HEK293 (cell line): ENCODE measurements at regions not wholly inside any gene's neighbourhood (a gene's known extent, or its start where the extent isn't known, plus 50 kb on each side); places are given as distances from the start of the nearest gene placed in this dataset.

ENCODE experiments used
- GLI2 ChIP-seq: fragments of 450-650 bp; formaldehyde crosslinking; IDR thresholded peaks from 2 replicates; pipeline ENCODE4; 2017; ENCODE audit warnings: missing biosample characterization, missing genetic modification characterization, low read depth, borderline replicate concordance
- IKZF3 ChIP-seq: fragments of 450-650 bp; IDR thresholded peaks from 2 replicates; pipeline ENCODE4 v1.5.0; 2018; ENCODE audit warnings: missing biosample characterization, mild to moderate bottlenecking, missing genetic modification characterization, moderate library complexity
- KLF8 ChIP-seq: fragments of 450-650 bp; formaldehyde crosslinking; IDR thresholded peaks from 2 replicates; pipeline ENCODE4 v1.5.1; 2016; ENCODE audit warnings: missing biosample characterization, missing genetic modification characterization
- MEIS1 ChIP-seq: sonication (generic); formaldehyde crosslinking; IDR thresholded peaks from 2 replicates; pipeline ENCODE4 v1.8.1; 2022; ENCODE audit warnings: missing genetic modification reagents, mild to moderate bottlenecking, borderline replicate concordance
- OSR2 ChIP-seq: fragments of 450-650 bp; formaldehyde crosslinking; IDR thresholded peaks from 2 replicates; pipeline ENCODE4 v1.5.1; 2016; ENCODE audit warnings: missing biosample characterization, missing genetic modification characterization
- PRDM10 ChIP-seq: fragments of 450-650 bp; formaldehyde crosslinking; IDR thresholded peaks from 2 replicates; pipeline ENCODE4 v1.5.1; 2016; ENCODE audit warnings: missing biosample characterization, missing genetic modification characterization
- SP7 ChIP-seq: fragments of 450-650 bp; formaldehyde crosslinking; IDR thresholded peaks from 2 replicates; pipeline ENCODE4 v1.5.1; 2016; ENCODE audit warnings: missing biosample characterization, missing genetic modification characterization
- YY1 ChIP-seq: fragments of 450-650 bp; formaldehyde crosslinking; IDR thresholded peaks from 2 replicates; pipeline ENCODE4 v1.5.1; 2018; ENCODE audit warnings: missing biosample characterization, missing genetic modification characterization
- ZBTB49 ChIP-seq: fragments of 450-650 bp; formaldehyde crosslinking; IDR thresholded peaks from 2 replicates; pipeline ENCODE4 v1.5.1; 2016; ENCODE audit warnings: missing biosample characterization, missing genetic modification characterization, low read depth
- ZBTB7A ChIP-seq: fragments of 450-650 bp; formaldehyde crosslinking; IDR thresholded peaks from 2 replicates; pipeline ENCODE4 v1.5.1; 2016; ENCODE audit warnings: low read depth, missing biosample characterization, missing genetic modification characterization
- ZFP41 ChIP-seq: fragments of 450-650 bp; formaldehyde crosslinking; IDR thresholded peaks from 2 replicates; pipeline ENCODE4 v1.5.1; 2016; ENCODE audit warnings: missing biosample characterization, missing genetic modification characterization, borderline replicate concordance
- ZNF133 ChIP-seq: fragments of 450-650 bp; formaldehyde crosslinking; IDR thresholded peaks from 2 replicates; pipeline ENCODE4 v1.5.1; 2016; ENCODE audit warnings: missing biosample characterization, missing genetic modification characterization
- ZNF138 ChIP-seq: fragments of 450-650 bp; formaldehyde crosslinking; IDR thresholded peaks from 2 replicates; pipeline ENCODE4 v1.5.1; 2016; ENCODE audit warnings: missing biosample characterization, missing genetic modification characterization, borderline replicate concordance
- ZNF221 ChIP-seq: fragments of 450-650 bp; formaldehyde crosslinking; IDR thresholded peaks from 2 replicates; pipeline ENCODE4 v1.5.1; 2017; ENCODE audit warnings: missing biosample characterization, missing genetic modification characterization, borderline replicate concordance
- ZNF248 ChIP-seq: fragments of 450-650 bp; formaldehyde crosslinking; IDR thresholded peaks from 2 replicates; pipeline ENCODE4 v1.5.1; 2017; ENCODE audit warnings: missing biosample characterization, missing genetic modification characterization
- ZNF280D ChIP-seq: fragments of 450-650 bp; formaldehyde crosslinking; IDR thresholded peaks from 2 replicates; pipeline ENCODE4 v1.5.1; 2016; ENCODE audit warnings: missing biosample characterization, missing genetic modification characterization
- ZNF302 ChIP-seq: fragments of 450-650 bp; formaldehyde crosslinking; IDR thresholded peaks from 2 replicates; pipeline ENCODE4 v1.5.1; 2016; ENCODE audit warnings: missing biosample characterization, missing genetic modification characterization, low read depth
- ZNF37A ChIP-seq: fragments of 450-650 bp; IDR thresholded peaks from 2 replicates; pipeline ENCODE4 v1.5.1; 2018; ENCODE audit warnings: missing biosample characterization, missing genetic modification characterization
- ZNF398 ChIP-seq: fragments of 450-650 bp; formaldehyde crosslinking; IDR thresholded peaks from 2 replicates; pipeline ENCODE4 v1.5.1; 2017; ENCODE audit warnings: missing biosample characterization, missing genetic modification characterization
- ZNF416 ChIP-seq: fragments of 450-650 bp; formaldehyde crosslinking; IDR thresholded peaks from 2 replicates; pipeline ENCODE4 v1.5.1; 2016; ENCODE audit warnings: missing biosample characterization, missing genetic modification characterization
- ZNF514 ChIP-seq: fragments of 450-650 bp; formaldehyde crosslinking; IDR thresholded peaks from 2 replicates; pipeline ENCODE4 v1.5.1; 2016; ENCODE audit warnings: missing biosample characterization, missing genetic modification characterization
- ZNF544 ChIP-seq: fragments of 450-650 bp; formaldehyde crosslinking; IDR thresholded peaks from 2 replicates; pipeline ENCODE4 v1.5.0; 2017; ENCODE audit warnings: missing biosample characterization, missing genetic modification characterization
- ZNF561 ChIP-seq: fragments of 450-650 bp; IDR thresholded peaks from 2 replicates; pipeline ENCODE4 v1.5.1; 2018; ENCODE audit warnings: missing biosample characterization, missing genetic modification characterization, borderline replicate concordance
- ZNF571 ChIP-seq: fragments of 450-650 bp; formaldehyde crosslinking; IDR thresholded peaks from 2 replicates; pipeline ENCODE4 v1.5.0; 2017; ENCODE audit warnings: missing biosample characterization, missing genetic modification characterization
- ZNF600 ChIP-seq: fragments of 450-650 bp; formaldehyde crosslinking; IDR thresholded peaks from 2 replicates; pipeline ENCODE4 v1.5.1; 2016; ENCODE audit warnings: missing biosample characterization, missing genetic modification characterization
- ZNF623 ChIP-seq: fragments of 450-650 bp; formaldehyde crosslinking; IDR thresholded peaks from 2 replicates; pipeline ENCODE4 v1.5.1; 2016; ENCODE audit warnings: missing biosample characterization, missing genetic modification characterization
- ZNF660 ChIP-seq: fragments of 450-650 bp; IDR thresholded peaks from 2 replicates; pipeline ENCODE4 v1.5.1; 2018; ENCODE audit warnings: missing biosample characterization, mild to moderate bottlenecking, missing genetic modification characterization
- ZNF707 ChIP-seq: fragments of 450-650 bp; formaldehyde crosslinking; IDR thresholded peaks from 2 replicates; pipeline ENCODE4 v1.5.1; 2016; ENCODE audit warnings: missing biosample characterization, missing genetic modification characterization
- ZNF785 ChIP-seq: fragments of 450-650 bp; formaldehyde crosslinking; IDR thresholded peaks from 2 replicates; pipeline ENCODE4 v1.5.1; 2016; ENCODE audit warnings: missing biosample characterization, missing genetic modification characterization
- ZXDB ChIP-seq: fragments of 450-650 bp; formaldehyde crosslinking; IDR thresholded peaks from 2 replicates; pipeline ENCODE4 v1.5.1; 2016; ENCODE audit warnings: missing biosample characterization, missing genetic modification characterization
- TF ChIP-seq, protein P1 (sequence below): fragments of 450-650 bp; formaldehyde crosslinking; optimal IDR thresholded peaks from 2 replicates; pipeline ENCODE3; 2016; ENCODE audit warnings: missing biosample characterization, mild to moderate bottlenecking, missing genetic modification characterization

GRCh38 chr6:90911642-90912041, 324.8 kb upstream of the MAP3K7 start (continued):
- peak; percentile 79; the same call in 1 of the 2 replicates for TF ChIP-seq PRDM10 (tag by site-specific recombination)
- TF ChIP-seq OSR2: peak; percentile 78
- no peak for TF ChIP-seq ZNF514 (tag by site-specific recombination)
- TF ChIP-seq ZNF138 (tag by site-specific recombination): no peak
- no peak for TF ChIP-seq ZNF221 (tag by site-specific recombination)
- TF ChIP-seq ZNF544: no peak
- no peak for TF ChIP-seq ZNF133 (tag by site-specific recombination)
- TF ChIP-seq, protein P1, sequence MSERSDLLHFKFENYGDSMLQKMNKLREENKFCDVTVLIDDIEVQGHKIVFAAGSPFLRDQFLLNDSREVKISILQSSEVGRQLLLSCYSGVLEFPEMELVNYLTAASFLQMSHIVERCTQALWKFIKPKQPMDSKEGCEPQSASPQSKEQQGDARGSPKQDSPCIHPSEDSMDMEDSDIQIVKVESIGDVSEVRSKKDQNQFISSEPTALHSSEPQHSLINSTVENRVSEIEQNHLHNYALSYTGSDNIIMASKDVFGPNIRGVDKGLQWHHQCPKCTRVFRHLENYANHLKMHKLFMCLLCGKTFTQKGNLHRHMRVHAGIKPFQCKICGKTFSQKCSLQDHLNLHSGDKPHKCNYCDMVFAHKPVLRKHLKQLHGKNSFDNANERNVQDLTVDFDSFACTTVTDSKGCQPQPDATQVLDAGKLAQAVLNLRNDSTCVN: no peak
- TF ChIP-seq ZNF248 (tag by site-specific recombination): no peak
- peak; percentile 21; the same call in 1 of the 2 replicates for TF ChIP-seq GLI2
- no peak for TF ChIP-seq ZNF600 (tag by site-specific recombination)
- TF ChIP-seq ZNF785 (tag by site-specific recombination): no peak
- TF ChIP-seq ZNF302 (tag by site-specific recombination): no peak
- TF ChIP-seq MEIS1 (CRISPR knock-in tag): no peak
- TF ChIP-seq ZFP41 (tag by site-specific recombination): no peak
- TF ChIP-seq ZNF571 (tag by site-specific recombination): no peak
- no peak for TF ChIP-seq KLF8 (tag by site-specific recombination)
- no peak for TF ChIP-seq ZNF623 (tag by site-specific recombination)
- TF ChIP-seq ZNF416 (tag by site-specific recombination): no peak
- TF ChIP-seq ZNF280D (tag by site-specific recombination): no peak
- no peak for TF ChIP-seq SP7
- TF ChIP-seq ZNF398 (tag by site-specific recombination): no peak
- TF ChIP-seq ZNF561 (tag by site-specific recombination): no peak
- no peak for TF ChIP-seq ZBTB49 (tag by site-specific recombination)
- TF ChIP-seq ZNF37A: no peak
- no peak for TF ChIP-seq ZNF707 (tag by site-specific recombination)
- no peak for TF ChIP-seq ZBTB7A (tag by site-specific recombination)
- TF ChIP-seq YY1 (tag by site-specific recombination): no peak
- TF ChIP-seq ZXDB (tag by site-specific recombination): peak; percentile 61; the same call in 1 of the 2 replicates
- peak; percentile 10; the same call in 1 of the 2 replicates for TF ChIP-seq IKZF3
- TF ChIP-seq ZNF660 (tag by site-specific recombination): no peak
